NOMO-1 treated with DMSO at 0.1 percent for 48 hours (cell line): ENCODE measurements at regions not wholly inside any gene's neighbourhood (a gene's known extent, or its start where the extent isn't known, plus 50 kb on each side); places are given as distances from the start of the nearest gene placed in this dataset.
"Not testable (repeated sequence)": the region's sequence is repeated elsewhere in the genome, so short reads cannot be mapped to it uniquely, and the experiment has no call there.

Source experiments
- DNase-seq: peaks from one replicate; lab custom pipeline; 2025; ENCODE audit not compliant: unreplicated experiment; lab: John Stamatoyannopoulos, UW

DNA sequence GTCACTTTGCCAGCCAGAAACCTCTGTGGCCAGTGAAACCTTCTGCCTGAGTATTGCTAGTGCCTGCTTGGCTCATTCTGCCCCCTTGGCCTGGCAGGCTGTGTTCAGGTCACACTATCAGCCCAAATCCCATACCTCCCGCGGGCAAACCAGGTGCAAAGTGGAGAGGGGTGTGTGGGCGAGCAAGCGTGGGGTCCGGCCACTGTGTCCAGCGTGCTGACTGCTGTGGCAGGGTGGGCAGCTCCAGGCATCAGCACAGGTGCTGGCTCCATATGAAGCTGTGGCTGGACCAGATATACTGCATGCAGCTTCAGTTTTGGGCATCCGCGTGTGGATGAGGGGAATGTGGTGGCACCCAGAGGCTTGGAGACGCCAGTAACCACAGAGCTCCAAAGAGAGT, 576.5 kb upstream of the EDIL3 start:
- no peak for DNase-seq

DNA sequence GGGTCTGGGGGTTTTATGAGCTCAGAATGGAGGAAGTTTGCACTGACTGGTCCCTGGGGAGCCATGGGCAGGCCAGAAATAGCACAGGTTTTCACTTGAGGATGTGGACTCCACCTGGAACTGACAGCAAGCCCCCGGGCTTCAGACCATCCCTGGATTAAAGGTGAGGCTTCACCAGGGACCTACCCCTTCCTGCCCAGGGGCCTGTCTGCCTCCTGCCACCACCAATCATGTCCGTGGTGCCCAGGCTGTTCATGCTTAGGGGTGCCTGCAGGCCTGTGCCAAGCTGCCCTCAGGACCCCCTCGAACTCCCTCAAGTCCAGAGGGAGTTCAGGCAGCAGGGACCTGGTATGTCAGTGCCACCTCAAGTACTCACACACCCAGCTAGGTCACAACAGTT, 577.2 kb upstream of the EDIL3 start:
- no peak for DNase-seq

DNA sequence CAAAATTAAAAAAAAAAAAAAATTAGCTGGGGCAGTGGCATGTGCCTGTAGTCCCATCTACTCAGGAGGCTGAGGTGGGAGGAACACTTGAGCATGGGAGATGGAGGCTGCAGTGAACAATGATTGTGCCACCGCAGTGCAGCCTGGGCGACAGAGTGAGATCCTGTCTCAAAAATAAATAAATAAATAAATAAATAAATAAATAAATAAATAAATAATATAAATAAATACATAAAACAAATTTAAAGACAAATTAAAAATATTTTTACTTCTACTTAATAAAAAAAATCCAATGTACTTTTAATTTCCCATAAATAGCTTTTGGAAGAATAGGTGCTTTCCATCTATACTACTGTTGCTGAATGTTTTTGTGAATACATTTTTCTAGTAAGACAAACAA, 598.4 kb upstream of the EDIL3 start:
- no peak for DNase-seq

- DNase-seq = no peak
Measured at GRCh38 chr5:84985148-84985547, 600.5 kb upstream of the EDIL3 start.

- DNase-seq = no peak
Measured at GRCh38 chr5:84986688-84987087, 602.0 kb upstream of the EDIL3 start.

- DNase-seq = no peak
Measured at GRCh38 chr5:85000671-85001070, 616.0 kb upstream of the EDIL3 start.

DNA sequence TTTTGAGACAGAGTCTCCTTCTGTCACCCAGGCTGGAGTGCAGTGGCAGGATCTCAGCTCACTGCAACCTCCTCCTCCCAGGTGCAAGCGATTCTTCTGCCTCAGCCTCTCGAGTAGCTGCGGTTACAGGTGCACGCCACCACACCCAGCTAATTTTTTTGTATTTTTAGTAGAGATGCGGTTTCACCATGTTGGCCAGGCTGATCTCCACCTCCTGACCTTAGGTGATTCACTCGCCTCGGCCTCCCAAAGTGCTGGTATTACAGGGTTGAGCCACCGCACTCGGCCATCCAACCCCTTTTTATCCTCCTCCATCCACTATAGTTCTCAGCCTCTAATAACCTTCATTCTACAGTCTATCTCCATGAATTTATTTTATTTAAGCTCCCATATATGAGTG, 617.3 kb upstream of the EDIL3 start:
- DNase-seq = not testable (repeated sequence)

DNA sequence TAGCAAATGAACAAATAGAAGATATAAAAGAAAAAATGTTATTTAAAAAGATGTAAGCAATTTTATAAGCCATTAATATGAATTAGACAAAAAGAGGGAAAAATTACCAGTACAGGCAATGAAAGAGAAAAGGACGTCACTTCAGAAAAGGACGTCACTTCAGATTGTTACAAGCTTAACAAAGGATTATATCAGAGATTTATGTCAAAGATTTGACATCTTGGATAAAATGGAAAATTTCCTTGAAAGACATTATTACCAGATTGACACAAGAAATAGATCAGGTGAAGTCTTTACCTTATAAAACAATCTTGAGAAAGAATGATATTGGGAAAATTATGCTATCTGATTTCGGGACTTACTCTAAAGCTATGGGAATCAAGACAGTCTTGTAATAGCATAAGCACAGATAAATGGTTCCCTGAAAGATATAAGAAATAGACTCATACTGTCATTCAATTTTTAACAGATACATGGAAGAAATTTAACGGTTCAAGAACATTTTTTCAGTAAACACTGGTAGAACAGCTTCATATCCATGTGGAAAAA, 625.4 kb upstream of the EDIL3 start:
- DNase-seq = no peak

GRCh38 chr5:85017261-85017660, 632.6 kb upstream of the EDIL3 start:
- no peak for DNase-seq

DNA sequence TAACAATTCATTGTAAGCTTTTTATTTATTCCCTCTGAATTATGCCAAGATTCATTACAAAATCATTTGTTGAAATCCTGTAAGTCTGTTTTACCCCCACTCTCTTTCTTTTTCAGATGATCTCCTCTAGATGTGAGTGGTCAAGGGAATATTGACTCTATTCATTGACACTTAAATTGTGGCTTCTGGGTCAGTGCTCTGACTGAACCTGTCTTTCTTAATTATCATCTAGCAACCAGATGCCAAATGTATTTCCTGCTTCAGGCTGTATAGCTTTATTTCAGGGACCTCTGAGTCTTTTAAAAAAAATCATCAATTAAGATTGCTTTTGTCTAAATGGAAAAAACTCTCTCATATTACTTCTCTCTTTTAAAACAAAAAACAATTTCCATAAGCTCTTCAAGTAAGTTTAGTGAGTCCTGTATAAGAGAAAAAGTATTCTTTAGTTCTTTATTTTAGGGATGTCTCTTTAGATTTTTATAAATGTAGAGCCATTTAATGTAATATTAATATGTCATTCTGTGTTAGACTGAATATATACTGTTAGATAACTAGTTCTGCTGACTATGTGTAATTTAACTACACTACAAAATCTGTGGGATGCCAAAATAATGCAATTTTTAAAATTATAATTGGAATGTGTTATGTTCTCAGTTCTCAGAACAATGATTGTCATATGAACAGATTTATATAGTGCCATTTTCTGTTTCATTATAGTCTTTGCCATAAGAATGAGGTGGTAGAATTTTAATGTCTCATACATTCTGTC, 645.8 kb upstream of the EDIL3 start:
- DNase-seq = no peak

DNA sequence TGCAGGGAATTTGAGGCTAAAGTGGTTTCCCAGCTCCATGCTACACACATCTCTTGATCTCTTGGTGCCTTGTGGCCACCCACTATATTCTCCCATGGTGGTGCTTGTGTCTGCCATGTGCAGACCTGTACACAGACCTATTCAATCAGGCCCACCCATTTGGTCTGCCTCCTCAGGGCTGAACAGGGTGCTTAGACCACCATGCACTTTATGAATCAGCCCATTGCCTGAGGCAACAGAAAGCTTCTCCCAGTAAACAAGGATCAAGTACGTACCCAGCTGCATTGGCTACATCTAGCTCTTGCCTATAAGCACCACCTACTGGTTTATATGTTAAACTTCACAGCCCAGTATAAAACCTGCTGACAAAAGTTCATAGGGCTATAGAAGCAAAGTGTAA, 664.3 kb upstream of the EDIL3 start:
- DNase-seq = no peak

- no peak for DNase-seq
Measured at GRCh38 chr5:85052826-85053225, 668.1 kb upstream of the EDIL3 start.

- no peak for DNase-seq
Measured at GRCh38 chr5:85069659-85070640, 685.3 kb upstream of the EDIL3 start.

DNA sequence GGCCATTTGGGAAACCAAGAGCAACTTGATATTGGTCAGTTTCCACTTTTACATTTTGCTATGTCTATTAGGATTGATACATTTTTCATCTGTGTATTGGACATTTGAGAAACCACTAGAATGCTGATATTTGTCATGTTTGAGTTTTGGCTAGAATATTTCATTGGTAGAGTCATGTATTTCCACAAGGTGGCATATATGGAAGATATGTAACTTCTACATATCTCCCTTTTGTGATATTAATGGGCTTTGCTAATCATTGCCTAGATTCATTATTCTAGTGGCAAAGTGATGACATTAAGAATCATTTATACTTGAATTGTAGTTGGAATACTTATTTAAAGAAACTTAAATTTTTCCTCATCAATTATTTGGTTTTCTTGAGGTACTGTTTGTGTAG, 692.9 kb upstream of the EDIL3 start:
- no peak for DNase-seq

DNA sequence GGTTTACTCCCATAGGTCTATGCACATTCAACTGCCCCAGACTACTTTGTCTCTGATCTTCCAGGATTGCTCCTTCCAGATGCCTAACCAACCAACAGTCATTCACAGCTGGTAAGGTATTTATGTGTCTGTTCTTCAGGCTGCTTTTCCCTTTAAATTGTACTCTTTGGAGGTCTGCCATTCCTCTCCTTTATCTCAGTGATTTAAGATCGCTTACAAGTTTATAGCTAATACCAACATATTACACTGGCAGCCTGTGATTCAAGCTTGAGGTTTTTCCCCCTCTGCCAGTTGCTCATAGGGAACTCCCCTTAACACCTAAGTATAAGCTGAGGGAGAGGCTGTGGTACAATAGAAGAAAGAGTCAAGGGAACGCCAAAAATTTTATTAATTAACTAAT, 711.7 kb upstream of the EDIL3 start:
- no peak for DNase-seq

GRCh38 chr5:85108471-85108870, 723.8 kb upstream of the EDIL3 start:
- DNase-seq = no peak

DNA sequence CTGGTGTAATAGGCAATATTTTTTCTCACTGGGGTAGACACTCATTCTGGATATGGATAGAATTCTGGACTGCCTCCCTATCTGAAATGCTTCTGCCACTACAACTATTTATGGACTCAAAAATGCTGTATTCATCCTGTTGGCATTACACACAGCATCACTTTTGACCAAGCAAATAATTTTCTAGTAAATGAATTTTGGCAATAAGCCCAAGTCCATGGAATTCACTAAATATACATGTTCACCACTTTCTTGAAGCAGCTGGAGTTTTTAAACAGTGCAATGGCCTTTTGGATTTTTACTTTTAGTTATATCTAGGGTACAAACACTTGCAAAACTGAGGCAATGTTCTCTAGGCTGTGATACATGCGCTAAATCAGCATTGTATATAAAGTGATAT, 724.9 kb upstream of the EDIL3 start:
- no peak for DNase-seq

DNA sequence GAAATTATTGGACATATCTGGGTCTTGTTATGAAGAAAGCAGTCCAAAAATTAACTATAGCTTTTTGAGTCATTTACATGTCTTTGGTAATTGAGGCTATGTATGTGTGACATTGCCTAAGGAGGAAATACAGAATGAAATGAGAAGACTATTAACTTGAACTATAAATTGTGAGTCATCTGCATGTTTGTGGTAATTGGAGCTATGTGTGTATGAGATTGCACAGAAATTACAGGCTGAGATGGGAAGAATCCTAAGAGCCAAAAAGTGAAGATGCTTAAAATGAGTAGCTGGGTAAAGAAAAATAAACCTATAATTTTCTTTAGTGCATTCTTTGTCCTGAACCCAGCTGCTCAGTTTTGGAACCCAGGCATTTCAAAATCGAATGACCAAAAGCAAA, 747.6 kb upstream of the EDIL3 start:
- DNase-seq = no peak

DNA sequence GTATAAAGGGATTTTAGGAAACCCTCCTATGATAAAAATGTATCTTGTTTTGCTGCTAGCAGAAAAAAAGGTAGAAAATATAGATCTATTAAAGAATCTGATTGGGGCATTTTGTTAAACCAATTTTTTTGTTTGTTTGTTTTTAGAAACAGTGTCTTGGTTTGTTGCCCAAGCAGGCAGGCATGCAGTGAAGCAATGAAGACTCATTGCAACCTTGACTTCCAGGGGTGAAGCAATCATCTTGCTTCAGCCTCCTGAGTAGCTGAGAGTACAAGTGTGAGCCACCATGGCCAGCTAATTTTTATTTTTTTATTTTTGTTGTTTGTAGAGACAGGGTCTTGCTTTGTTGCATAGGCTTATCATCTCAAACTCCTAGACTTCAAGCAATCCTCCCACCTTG, 755.8 kb upstream of the EDIL3 start:
- DNase-seq = no peak

- DNase-seq = no peak
Measured at GRCh38 chr5:85143138-85143537, 758.5 kb upstream of the EDIL3 start.

GRCh38 chr5:85148701-85149100, 764.0 kb upstream of the EDIL3 start:
- DNase-seq = no peak

DNA sequence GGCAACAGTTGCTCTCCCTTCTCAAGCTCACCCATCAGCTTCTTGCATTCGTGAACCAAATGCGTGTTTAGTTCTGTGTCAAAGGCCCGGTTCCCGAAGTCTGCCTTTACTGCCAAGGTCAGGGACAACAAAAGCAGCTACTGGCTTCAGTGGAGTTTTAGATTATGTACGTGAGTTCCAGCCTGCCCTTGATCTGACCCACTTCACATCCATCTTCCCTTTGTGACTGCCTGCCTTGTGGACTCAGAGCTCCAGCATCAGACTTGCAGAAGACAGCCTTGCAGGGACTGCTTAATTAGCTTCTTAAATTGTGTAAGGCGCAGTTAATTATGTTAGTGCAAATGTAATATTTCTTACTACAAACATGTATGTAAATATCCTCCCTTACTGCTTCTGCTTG, 774.7 kb upstream of the EDIL3 start:
- DNase-seq = no peak
